ENCODE measurements at regions not wholly inside any gene's neighbourhood (a gene's known extent, or its start where the extent isn't known, plus 50 kb on each side); places are given as distances from the start of the nearest gene placed in this dataset.

- Histone ChIP-seq H3K4me3 (ENCODE audit: low read depth, low read length) (peak overlapping the region; percentile 62), H3K36me3 (ENCODE audit: control insufficient read depth, insufficient read depth, low read length) (no peaks in the 10 kb centered on the region), H3K27ac (no peak overlapping the region), H3K9me3 (ENCODE audit: control insufficient read depth, low read length) (no peaks in the 10 kb centered on the region), H2AFZ (peak overlapping the region; percentile 78), H3K4me1 (peaks cover 4% of the 10 kb centered on the region), H3K4me2 (ENCODE audit: low read length) (peak overlapping the region; percentile 76), H3K9ac (no peak overlapping the region), H3K79me2 (no peaks in the 10 kb centered on the region), H3K27me3 (ENCODE audit: control insufficient read depth, insufficient read depth, low read length) (no peaks in the 10 kb centered on the region)
- no peak for TF ChIP-seq CTCF (IDR thresholded peaks at IDR 0.05)
Observed at GRCh38 chr18:76589316-76589715, 94.3 kb upstream of the ZNF516 start.

GRCh38 chr18:76588601-76589226, 93.7 kb upstream of the ZNF516 start:
- no peaks in the 10 kb centered on the region for H3K36me3 ChIP-seq (ENCODE audit: control insufficient read depth, insufficient read depth, low read length)
- H3K9ac ChIP-seq = no peak overlapping the region
- peak overlapping the region; percentile 48 for H3K27ac ChIP-seq
- H3K9me3 ChIP-seq (ENCODE audit: control insufficient read depth, low read length) = no peaks in the 10 kb centered on the region
- peak overlapping the region; percentile 78 for H2AFZ ChIP-seq
- peak overlapping the region; percentile 62 for H3K4me3 ChIP-seq (ENCODE audit: low read depth, low read length)
- H3K4me1 ChIP-seq = peaks cover 4% of the 10 kb centered on the region
- H3K27me3 ChIP-seq (ENCODE audit: control insufficient read depth, insufficient read depth, low read length) = no peaks in the 10 kb centered on the region
- peak overlapping the region; percentile 76 for H3K4me2 ChIP-seq (ENCODE audit: low read length)
- no peak for TF ChIP-seq CTCF (IDR thresholded peaks at IDR 0.05)
- H3K79me2 ChIP-seq = no peaks in the 10 kb centered on the region

GRCh38 chr18:76587879-76588271, 92.8 kb upstream of the ZNF516 start:
- no peak for TF ChIP-seq CTCF (IDR thresholded peaks at IDR 0.05)
- Histone ChIP-seq H3K4me1 (peaks cover 4% of the 10 kb centered on the region), H3K9me3 (ENCODE audit: control insufficient read depth, low read length) (no peaks in the 10 kb centered on the region), H3K36me3 (ENCODE audit: control insufficient read depth, insufficient read depth, low read length) (no peaks in the 10 kb centered on the region), H3K9ac (no peak overlapping the region), H3K27ac (no peak overlapping the region), H3K27me3 (ENCODE audit: control insufficient read depth, insufficient read depth, low read length) (no peaks in the 10 kb centered on the region), H3K4me3 (ENCODE audit: low read depth, low read length) (no peak overlapping the region), H3K4me2 (ENCODE audit: low read length) (no peak overlapping the region), H3K79me2 (no peaks in the 10 kb centered on the region), H2AFZ (no peak overlapping the region)

GRCh38 chr18:76587147-76587878, 92.3 kb upstream of the ZNF516 start:
- Histone ChIP-seq H2AFZ (no peak overlapping the region), H3K79me2 (no peaks in the 10 kb centered on the region), H3K4me1 (peaks cover 4% of the 10 kb centered on the region), H3K4me3 (ENCODE audit: low read depth, low read length) (no peak overlapping the region), H3K4me2 (ENCODE audit: low read length) (no peak overlapping the region), H3K9ac (no peak overlapping the region), H3K36me3 (ENCODE audit: control insufficient read depth, insufficient read depth, low read length) (no peaks in the 10 kb centered on the region), H3K9me3 (ENCODE audit: control insufficient read depth, low read length) (no peaks in the 10 kb centered on the region), H3K27me3 (ENCODE audit: control insufficient read depth, insufficient read depth, low read length) (no peaks in the 10 kb centered on the region), H3K27ac (no peak overlapping the region)
- TF ChIP-seq CTCF (IDR thresholded peaks at IDR 0.05) = no peak
